Heart left ventricle (tissue), 16 donors: ENCODE measurements at regions not wholly inside any gene's neighbourhood (a gene's known extent, or its start where the extent isn't known, plus 50 kb on each side); places are given as distances from the start of the nearest gene placed in this dataset.
"Not testable (repeated sequence)": the region's sequence is repeated elsewhere in the genome, so short reads cannot be mapped to it uniquely, and the experiment has no call there.

ENCODE experiments used
- ATAC-seq, 4 donors: fragments of 200-7000 bp; cut with Tn5 transposase; one replicate each; pipeline ENCODE4 v1.9.1; 2020 to 2022; ENCODE audit warnings: moderate library complexity in 4 of 4, mild to moderate bottlenecking in 3 of 4, moderate number of reproducible peaks in 1 of 4
- DNase-seq, 5 donors: peaks; one replicate each; pipeline ENCODE4 v3.0.0-alpha.2; 2020
- H3K27ac ChIP-seq, 12 donors: fragments of 200-600 bp; sonication (generic) in 4 of 12; one replicate each; pipeline versions ENCODE4 v1.5.0 to v1.8.0; 2016 to 2022; ENCODE audit warnings: mild to moderate bottlenecking in 2 of 12
- H3K27me3 ChIP-seq, 9 donors: fragments of 200-600 bp; sonication (generic) in 2 of 9; one replicate each; pipeline versions ENCODE4 v1.5.1 to v1.8.0; 2016 to 2022; ENCODE audit warnings: mild to moderate bottlenecking in 3 of 9
- H3K36me3 ChIP-seq, 9 donors: fragments of 200-600 bp; sonication (generic) in 2 of 9; one replicate each; pipeline versions ENCODE4 v1.5.0 to v1.8.0; 2018 to 2022; ENCODE audit warnings: mild to moderate bottlenecking in 2 of 9
- H3K4me1 ChIP-seq, 12 donors: fragments of 200-600 bp; sonication (generic) in 4 of 12; one replicate each; pipeline versions ENCODE4 v1.5.0 to v1.8.0; 2016 to 2022; ENCODE audit warnings: mild to moderate bottlenecking in 3 of 12
- H3K4me3 ChIP-seq, 12 donors: fragments of 200-600 bp; sonication (generic) in 4 of 12; one replicate each; pipeline versions ENCODE4 v1.5.0 to v1.8.0; 2017 to 2022; ENCODE audit warnings: mild to moderate bottlenecking in 9 of 12, moderate library complexity in 4 of 12
- H3K9me3 ChIP-seq, 12 donors: fragments of 200-600 bp; sonication (generic) in 4 of 12; one replicate each; pipeline versions ENCODE4 v1.5.0 to v1.8.0; 2016 to 2022; ENCODE audit warnings: mild to moderate bottlenecking in 1 of 12
- CTCF ChIP-seq, 12 donors: fragments of 200-600 bp; sonication (generic) in 4 of 12; IDR thresholded peaks; one replicate each; pipeline versions ENCODE4 v1.5.0 to v1.8.0; 2018 to 2022; ENCODE audit warnings: antibody characterized with exemption in 12 of 12, mild to moderate bottlenecking in 5 of 12
- POLR2A ChIP-seq, 2 donors: fragments of 450-650 bp; IDR thresholded peaks; one replicate each; pipeline ENCODE4 v1.6.1; 2017; ENCODE audit warnings: antibody characterized with exemption in 2 of 2, mild to moderate bottlenecking in 2 of 2, moderate library complexity in 2 of 2
- WGBS, 4 donors: extraction: QIAGEN DNeasy Blood & Tissue Kit in 2 of 4; methylation state at CpG; one replicate each; pipeline versions ENCODE4 v1.1.5 to v1.1.7; 2013 to 2018; 5-methylcytosine and 5-hydroxymethylcytosine counted together
- intact Hi-C, 10 donors: fragments of 100-400 bp; cut with DNase I; formaldehyde crosslinking; loops; one replicate each; pipeline versions ENCODE4 v1.11.1 to v1.14.2; 2022
- donor health status: ischemic (EF 13 %, LVEDD 7.1; RV severe dilation, severe dysfunction).
- donor health status: healthy with polysubstance abuse.
- donor health status: DM: no; HTN: yes; CAD: no.
- donor health status: DM: no; HTN: no; CAD: no.
- donor health status: ischemic (EF 25% LVEDD 6.9; RV normal size, moderate dysfunction).
- donor health status: ischemic (EF 25% LVEDD 5.7; RV mildly dilated, moderate dysfunction).
- donor health status: healthy.
- donor health status: DM: yes; HTN: yes; CAD: no.
- donor health status: ischemic (EF 35%, LVEDD 5.7; RV mildly dilated, moderate dysfunction).
- donor health status: nonischemic (EF 11% LVEDD 7.7; RV severe dilation, severe dysfunction).
- donor health status: DM: yes; HTN: yes; CAD: no.
- donor health status: PGD.
- donor health status: ischemic (EF 29% LVEDD 5.4; RV normal size, mild dysfunction).
- donor health status: nonischemic (EF 23%, LVEDD 6.1; RV moderate dilation, normal function).

- Histone ChIP-seq H3K27ac (peak overlapping the region in 10 of 12 donors; percentile 26 to 68 (median 51)), H3K27me3 (no peaks in the 10 kb centered on the region), H3K4me3 (no peak overlapping the region), H3K4me1 (peaks cover 0 to 23% (median 7%) of the 10 kb centered on the region in 12 donors), H3K9me3 (no peaks in the 10 kb centered on the region), H3K36me3 (no peaks in the 10 kb centered on the region)
- 44 to 65% (median 55%) methylated on average over 8 of the region's 8 CpGs for WGBS, 4 donors
- ATAC-seq (peak; percentile 50 to 80 (median 67)), DNase-seq (peak in 1 of 5 donors; percentile 38)
- TF ChIP-seq CTCF (IDR thresholded peaks at IDR 0.05) (no peak), POLR2A (IDR thresholded peaks at IDR 0.05) (no peak)
- intact Hi-C loops, result loop anchor here in 5 of 10 donors (5.0 to 10.0 kb wide), 4 partner anchors 345 to 655 kb away; partner anchors contain the start of gene AFDN (in 1 of the 5)
These were observed 155.2 kb downstream of the TTLL2 start for GRCh38 chr6:167479901-167480648.

- Histone ChIP-seq H3K36me3 (no peaks in the 10 kb centered on the region), H3K27ac (peak overlapping the region in 3 of 12 donors; percentile 46 to 68 (median 53)), H3K4me1 (peaks cover 0 to 23% (median 7%) of the 10 kb centered on the region in 12 donors), H3K27me3 (no peaks in the 10 kb centered on the region), H3K4me3 (no peak overlapping the region), H3K9me3 (no peaks in the 10 kb centered on the region)
- TF ChIP-seq CTCF (IDR thresholded peaks at IDR 0.05) (no peak), POLR2A (IDR thresholded peaks at IDR 0.05) (no peak)
- ATAC-seq, result peak in 1 of 4 donors; percentile 4
- DNase-seq, result no peak
- intact Hi-C loops, result loop anchor here in 4 of 10 donors (5.0 to 10.0 kb wide), 4 partner anchors 343 to 653 kb away; partner anchors contain the start of gene AFDN (in 1 of the 4)
- 68 to 79% (median 74%) methylated on average over 6 of the region's 6 CpGs for WGBS, 4 donors
These were observed 156.5 kb downstream of the TTLL2 start for GRCh38 chr6:167481307-167481926.

GRCh38 chr6:167482801-167483200, 157.9 kb downstream of the TTLL2 start:
- H3K36me3 ChIP-seq, result not testable (repeated sequence)
- intact Hi-C loops, result loop anchor here in 4 of 10 donors (2.0 to 10.0 kb wide), 5 partner anchors 342 to 652 kb away; partner anchors contain the start of gene AFDN (in 1 of the 4)
- 82 to 87% (median 85%) methylated on average over 3 of the region's 3 CpGs for WGBS, 4 donors

GRCh38 chr6:167485186-167485978, 160.5 kb downstream of the TTLL2 start:
- intact Hi-C loops, result loop anchor here in 8 of 10 donors (2.0 to 10.0 kb wide), 6 partner anchors 195 to 649 kb away; partner anchors contain the start of gene AFDN (in 1 of the 8)
- no peaks in the 10 kb centered on the region for H3K9me3 ChIP-seq
- H3K4me1 ChIP-seq, result peaks cover 0 to 13% (median 0%) of the 10 kb centered on the region in 12 donors
- no peaks in the 10 kb centered on the region for H3K36me3 ChIP-seq
- no peak overlapping the region for H3K4me3 ChIP-seq
- H3K27me3 ChIP-seq, result no peaks in the 10 kb centered on the region
- H3K27ac ChIP-seq, result no peak overlapping the region
- WGBS, 4 donors, result 80 to 82% (median 81%) methylated on average over 16 of the region's 16 CpGs
- ATAC-seq (peak; percentile 65 to 91 (median 80)), DNase-seq (peak in 1 of 5 donors; percentile 51)
- TF ChIP-seq CTCF (IDR thresholded peaks at IDR 0.05), result peak; percentile 38 to 76 (median 63)
- no peak for TF ChIP-seq POLR2A (IDR thresholded peaks at IDR 0.05)

More at GRCh38 chr6:167482801-167483200, 157.9 kb downstream of the TTLL2 start:
- DNase-seq, H3K4me3 ChIP-seq, H3K27me3 ChIP-seq, H3K27ac ChIP-seq, ATAC-seq, H3K9me3 ChIP-seq: not testable (repeated sequence)
- peaks cover 0 to 23% (median 7%) of the 10 kb centered on the region in 12 donors for H3K4me1 ChIP-seq
